ENCODE measurements at regions not wholly inside any gene's neighbourhood (a gene's known extent, or its start where the extent isn't known, plus 50 kb on each side); places are given as distances from the start of the nearest gene placed in this dataset.
"Not testable (repeated sequence)": the region's sequence is repeated elsewhere in the genome, so short reads cannot be mapped to it uniquely, and the experiment has no call there.

- no peak for DNase-seq (ENCODE audit: low spot score)
Measured at GRCh38 chr18:56488739-56489138, 149.7 kb downstream of the TXNL1 start.

GRCh38 chr18:56487801-56488200 lies 150.6 kb downstream of the TXNL1 start:
- no peak for DNase-seq (ENCODE audit: low spot score)

GRCh38 chr18:56483386-56483785 lies 155.0 kb downstream of the TXNL1 start:
- no peak for DNase-seq (ENCODE audit: low spot score)

GRCh38 chr18:56482813-56483212 lies 155.6 kb downstream of the TXNL1 start:
- DNase-seq (ENCODE audit: low spot score) = not testable (repeated sequence)

GRCh38 chr18:56481751-56482150 lies 156.6 kb downstream of the TXNL1 start:
- DNase-seq (ENCODE audit: low spot score) = no peak

- no peak for DNase-seq (ENCODE audit: low spot score)
Measured at GRCh38 chr18:56479841-56480240, 158.6 kb downstream of the TXNL1 start.

GRCh38 chr18:56475250-56475649 lies 163.1 kb downstream of the TXNL1 start:
- no peak for DNase-seq (ENCODE audit: low spot score)

- DNase-seq (ENCODE audit: low spot score) = no peak
Measured at GRCh38 chr18:56473400-56474024, 164.9 kb downstream of the TXNL1 start.

- no peak for DNase-seq (ENCODE audit: low spot score)
Measured at GRCh38 chr18:56470406-56471351, 167.7 kb downstream of the TXNL1 start.

- DNase-seq (ENCODE audit: low spot score) = no peak
Measured at GRCh38 chr18:56469582-56469981, 168.8 kb downstream of the TXNL1 start.

- DNase-seq (ENCODE audit: low spot score) = peak; percentile 11
Measured at GRCh38 chr18:56468396-56468795, 170.0 kb downstream of the TXNL1 start.

GRCh38 chr18:56462276-56462675 lies 176.1 kb downstream of the TXNL1 start:
- DNase-seq (ENCODE audit: low spot score) = no peak

- no peak for DNase-seq (ENCODE audit: low spot score)
Measured at GRCh38 chr18:56461151-56461550, 177.2 kb downstream of the TXNL1 start.

- DNase-seq (ENCODE audit: low spot score) = no peak
Measured at GRCh38 chr18:56460581-56460980, 177.8 kb downstream of the TXNL1 start.

- no peak for DNase-seq (ENCODE audit: low spot score)
Measured at GRCh38 chr18:56458770-56459712, 179.4 kb downstream of the TXNL1 start.

GRCh38 chr18:56455874-56456273 lies 182.5 kb downstream of the TXNL1 start:
- no peak for DNase-seq (ENCODE audit: low spot score)

- DNase-seq (ENCODE audit: low spot score) = no peak
Measured at GRCh38 chr18:56455141-56455540, 183.3 kb downstream of the TXNL1 start.

GRCh38 chr18:56453631-56454030 lies 184.8 kb downstream of the TXNL1 start:
- DNase-seq (ENCODE audit: low spot score) = no peak

GRCh38 chr18:56451188-56451587 lies 187.2 kb downstream of the TXNL1 start:
- no peak for DNase-seq (ENCODE audit: low spot score)

GRCh38 chr18:56448751-56449150 lies 189.6 kb downstream of the TXNL1 start:
- DNase-seq (ENCODE audit: low spot score) = no peak

GRCh38 chr18:56445422-56445821 lies 193.0 kb downstream of the TXNL1 start:
- no peak for DNase-seq (ENCODE audit: low spot score)

- no peak for DNase-seq (ENCODE audit: low spot score)
Measured at GRCh38 chr18:56444201-56444600, 194.2 kb downstream of the TXNL1 start.
